HG02642 (cell line): ENCODE measurements at regions not wholly inside any gene's neighbourhood (a gene's known extent, or its start where the extent isn't known, plus 50 kb on each side); places are given as distances from the start of the nearest gene placed in this dataset.

ENCODE experiments used
- ATAC-seq: cut with Tn5 transposase; IDR thresholded peaks from one replicate; pipeline ENCODE4 v1.9.1; 2021; ENCODE audit warnings: mild to moderate bottlenecking; ENCODE audit not compliant: unreplicated experiment, poor library complexity

DNA sequence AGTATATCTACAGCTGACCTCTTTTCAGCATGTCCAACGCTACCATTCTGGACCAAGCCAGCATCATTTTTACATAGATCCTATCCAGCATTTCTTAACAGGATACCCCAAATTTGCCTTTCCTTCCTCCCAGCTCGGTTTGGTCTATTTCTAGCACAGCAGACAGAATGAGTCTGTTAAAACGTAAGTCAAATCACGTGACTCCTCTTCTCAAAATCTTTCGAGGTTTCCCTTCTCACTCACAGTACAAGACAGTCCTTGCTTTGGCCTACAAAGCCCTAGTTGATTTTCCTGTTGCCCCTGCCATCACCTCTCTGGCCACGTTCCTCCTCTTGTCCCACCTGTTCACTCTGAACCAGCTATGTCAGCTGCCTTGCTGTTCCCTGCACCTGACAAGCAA lies 711.7 kb downstream of the SORCS3 start:
- no peak for ATAC-seq

DNA sequence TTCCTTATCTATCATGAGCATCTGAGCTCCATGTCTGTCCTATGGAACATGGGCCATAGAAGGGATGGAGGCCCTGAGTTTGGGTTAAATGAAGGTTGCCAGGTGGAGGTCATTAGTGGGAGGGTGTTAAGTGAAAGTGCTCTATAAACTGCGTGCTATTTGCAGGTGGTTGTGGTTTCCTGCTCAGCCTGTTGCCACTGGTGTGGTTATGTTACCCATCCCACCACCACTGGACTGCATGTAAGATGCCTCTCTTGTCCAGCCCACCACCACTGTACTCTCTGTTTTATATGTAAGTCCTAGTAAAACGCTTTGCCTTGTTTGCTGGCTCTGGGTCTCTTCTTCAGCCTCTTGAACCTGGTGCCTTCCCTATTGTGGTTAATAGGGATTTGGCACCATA lies 711.2 kb downstream of the SORCS3 start:
- no peak for ATAC-seq

DNA sequence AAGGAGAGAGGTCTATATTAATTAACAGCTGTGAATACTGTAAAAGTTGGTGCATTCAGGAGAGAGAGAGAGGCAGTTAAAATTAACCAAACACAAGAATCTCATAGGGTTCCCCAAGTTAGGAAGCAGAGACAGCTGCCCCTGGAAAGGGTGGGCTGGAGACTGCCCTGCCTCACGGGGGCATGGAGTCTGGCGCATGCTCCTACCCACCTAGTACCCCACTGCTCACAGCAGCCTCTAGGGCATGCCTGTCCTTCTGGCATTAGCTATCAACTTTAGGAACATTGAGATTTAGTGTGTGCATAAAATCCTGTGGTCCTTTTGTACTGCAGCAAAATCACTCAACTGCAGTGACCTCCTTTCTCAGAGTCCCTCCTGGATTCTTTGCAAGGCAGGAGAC lies 710.1 kb downstream of the SORCS3 start:
- ATAC-seq = no peak

DNA sequence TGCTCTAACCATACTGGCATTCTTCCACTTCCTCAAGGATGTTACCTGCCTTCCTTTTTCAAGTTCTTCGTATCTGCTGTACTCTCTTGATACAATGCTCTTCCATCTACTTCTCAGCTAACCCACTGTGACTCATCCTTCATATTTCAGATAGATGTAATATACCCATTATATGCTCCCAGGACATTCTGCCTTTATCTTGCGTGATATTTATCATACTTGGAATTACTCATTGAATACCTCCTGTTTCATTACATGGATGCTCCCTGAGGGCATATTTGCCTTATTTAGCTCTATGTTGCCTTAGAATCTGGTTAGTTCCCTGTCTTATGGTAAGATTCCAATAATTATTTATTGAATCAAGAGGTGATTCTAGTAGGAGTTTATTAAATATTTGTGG lies 706.4 kb downstream of the SORCS3 start:
- ATAC-seq = no peak

DNA sequence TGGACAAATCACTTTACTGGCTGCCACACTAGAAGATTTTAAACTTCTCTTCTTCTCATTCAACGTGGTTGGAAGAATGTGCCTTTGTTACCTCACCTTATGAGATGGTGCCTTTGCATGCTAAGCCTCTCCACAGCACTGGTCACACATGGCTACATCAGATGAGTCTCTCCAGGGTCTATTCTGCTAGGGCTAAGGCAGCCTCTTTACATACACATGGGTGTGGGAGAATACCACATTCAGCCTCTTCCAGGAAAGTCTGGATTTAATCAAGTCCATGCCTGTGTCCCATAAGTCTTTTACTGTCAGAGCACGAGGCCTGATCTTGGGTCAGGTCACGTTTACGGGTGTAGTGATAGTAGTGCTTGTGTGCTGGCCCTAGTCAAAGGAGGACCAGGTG lies 701.5 kb downstream of the SORCS3 start:
- ATAC-seq = no peak

DNA sequence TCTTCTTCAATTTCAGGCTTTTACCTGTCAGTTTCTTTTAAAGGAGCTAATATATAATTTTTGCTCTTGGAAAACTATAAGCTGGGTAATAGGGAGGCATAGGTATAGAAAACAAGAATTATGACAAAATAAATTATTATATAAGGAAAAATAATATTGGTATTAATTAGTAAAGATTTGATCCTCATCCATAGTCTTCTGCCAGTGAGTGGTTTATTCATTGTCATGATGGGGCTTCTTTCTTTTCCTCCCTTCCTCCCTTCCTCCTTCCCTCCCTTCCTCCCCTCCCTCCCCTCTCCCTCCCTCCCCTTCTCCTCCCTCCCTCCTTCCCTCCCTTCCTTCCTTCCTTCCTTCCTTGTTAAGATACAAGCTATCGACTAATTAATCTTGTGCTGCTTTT lies 698.6 kb downstream of the SORCS3 start:
- no peak for ATAC-seq

DNA sequence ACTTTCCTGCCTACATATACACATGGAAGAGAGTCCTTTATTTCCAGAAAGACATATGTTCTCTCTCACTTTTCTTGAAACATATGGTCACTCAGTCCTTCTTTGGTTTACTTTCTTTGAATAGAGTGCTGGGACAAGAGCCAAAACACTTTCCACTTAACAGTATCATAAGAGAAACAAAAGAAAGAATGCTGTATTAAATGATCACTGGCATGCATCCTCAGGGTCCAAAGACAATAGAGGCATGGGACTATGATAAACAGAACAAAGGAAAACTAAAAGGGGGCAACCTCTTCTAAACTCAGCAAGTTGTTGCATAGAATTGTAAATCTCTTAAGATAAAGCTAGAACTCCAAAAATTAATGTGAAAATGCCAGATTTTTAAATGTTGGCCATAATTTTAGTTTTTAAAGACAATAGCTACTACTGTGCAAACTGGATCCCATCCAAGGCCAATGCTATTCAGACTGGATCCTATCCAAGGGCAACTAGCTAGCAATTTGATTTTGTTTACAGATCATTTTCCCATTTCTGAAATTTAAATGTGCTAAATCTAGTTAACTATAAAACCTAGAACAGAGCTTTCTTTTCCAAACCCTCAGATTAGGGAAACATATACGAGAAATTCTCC lies 687.5 kb downstream of the SORCS3 start:
- no peak for ATAC-seq
